Loucy (cell line): ENCODE measurements at regions not wholly inside any gene's neighbourhood (a gene's known extent, or its start where the extent isn't known, plus 50 kb on each side); places are given as distances from the start of the nearest gene placed in this dataset.

ENCODE experiments used
- H2AFZ ChIP-seq: fragments of 200-600 bp; sonication (generic); 2 replicates; pipeline ENCODE4 v1.6.0; 2016; ENCODE audit warnings: antibody characterized with exemption, mild to moderate bottlenecking, low read length, moderate library complexity
- H3F3A ChIP-seq: fragments of 200-600 bp; 2 replicates; pipeline ENCODE4 v1.6.0; 2016; ENCODE audit warnings: antibody characterized with exemption, low read depth, mild to moderate bottlenecking
- H3K27me3 ChIP-seq: fragments of 200-600 bp; sonication (generic); 2 replicates; pipeline ENCODE4 v1.6.1; 2014; ENCODE audit warnings: low read length, mild to moderate bottlenecking; ENCODE audit not compliant: insufficient read depth, poor library complexity, severe bottlenecking
- H3K36me3 ChIP-seq: fragments of 200-600 bp; sonication (generic); 2 replicates; pipeline ENCODE4 v1.6.1; 2016; ENCODE audit warnings: low read length; ENCODE audit not compliant: insufficient read depth
- H3K4me1 ChIP-seq: fragments of 200-600 bp; sonication (generic); 2 replicates; pipeline ENCODE4 v1.5.1; 2014; ENCODE audit warnings: low read length, mild to moderate bottlenecking; ENCODE audit not compliant: insufficient read depth, poor library complexity, severe bottlenecking
- H3K4me2 ChIP-seq: fragments of 200-600 bp; sonication (generic); 2 replicates; pipeline ENCODE4 v1.6.0; 2014; ENCODE audit warnings: antibody characterized with exemption, low read length, low read depth, mild to moderate bottlenecking; ENCODE audit not compliant: poor library complexity, severe bottlenecking
- H3K4me3 ChIP-seq: fragments of 200-600 bp; sonication (generic); 2 replicates; pipeline ENCODE4 v1.5.1; 2014; ENCODE audit warnings: low read length, mild to moderate bottlenecking, mixed read lengths; ENCODE audit not compliant: poor library complexity, severe bottlenecking
- H3K79me2 ChIP-seq: fragments of 200-600 bp; sonication (generic); 2 replicates; pipeline ENCODE4 v1.6.1; 2014; ENCODE audit warnings: low read length; ENCODE audit not compliant: insufficient read depth
- H3K9ac ChIP-seq: fragments of 200-600 bp; sonication (generic); 2 replicates; pipeline ENCODE4 v1.6.0; 2014; ENCODE audit warnings: mild to moderate bottlenecking, low read depth, low read length, moderate library complexity; ENCODE audit not compliant: poor library complexity, severe bottlenecking
- H3K9me2 ChIP-seq: fragments of 200-600 bp; sonication (generic); replicated peaks from 2 replicates; pipeline ENCODE4 v1.6.1; 2016; ENCODE audit warnings: low read depth, low read length, mixed read lengths
- H3K9me3 ChIP-seq: fragments of 200-600 bp; sonication (generic); 2 replicates; pipeline ENCODE4 v1.6.1; 2014; ENCODE audit warnings: mild to moderate bottlenecking, antibody characterized with exemption, low read length, low read depth; ENCODE audit not compliant: insufficient read depth
- H4K20me1 ChIP-seq: fragments of 200-600 bp; sonication (generic); 2 replicates; pipeline ENCODE4 v1.6.0; 2014; ENCODE audit warnings: antibody characterized with exemption, low read length, mild to moderate bottlenecking; ENCODE audit not compliant: insufficient read depth, poor library complexity, severe bottlenecking
- CTCF ChIP-seq: fragments of 200-600 bp; sonication (generic); conservative IDR thresholded peaks from 2 replicates; pipeline ENCODE4 v1.5.1; 2014; ENCODE audit warnings: mild to moderate bottlenecking, antibody characterized with exemption, low read length
- EZH2phosphoT487 ChIP-seq: fragments of 200-600 bp; IDR thresholded peaks from 2 replicates; pipeline ENCODE4 v1.6.1; 2018; ENCODE audit warnings: antibody characterized with exemption, mild to moderate bottlenecking, moderate library complexity, borderline replicate concordance

GRCh38 chr15:38691965-38692788 is 127.6 kb upstream of the RASGRP1 start:
- H2AFZ ChIP-seq = no peak overlapping the region
- H3K9ac ChIP-seq = peak overlapping the region; percentile 45
- peaks cover 80% of the 10 kb centered on the region for H3K4me1 ChIP-seq
- no peaks in the 10 kb centered on the region for H4K20me1 ChIP-seq
- H3K4me3 ChIP-seq = no peak overlapping the region
- no peaks in the 10 kb centered on the region for H3K9me2 ChIP-seq
- H3F3A ChIP-seq = peaks cover 27% of the 10 kb centered on the region
- no peaks in the 10 kb centered on the region for H3K9me3 ChIP-seq
- H3K36me3 ChIP-seq = no peaks in the 10 kb centered on the region
- no peak overlapping the region for H3K4me2 ChIP-seq
- H3K79me2 ChIP-seq = peaks cover 2% of the 10 kb centered on the region; the same call in 1 of the 2 replicates
- TF ChIP-seq EZH2phosphoT487 (no peak), CTCF (no peak)
- H3K27me3 ChIP-seq = no peaks in the 10 kb centered on the region

GRCh38 chr15:38692789-38693062 is 128.1 kb upstream of the RASGRP1 start:
- no peak overlapping the region for H3K4me2 ChIP-seq

GRCh38 chr15:38695249-38696108 is 130.9 kb upstream of the RASGRP1 start:
- H3F3A ChIP-seq = peaks cover 14% of the 10 kb centered on the region
- TF ChIP-seq CTCF (no peak), EZH2phosphoT487 (no peak)
- peak overlapping the region; percentile 55 for H3K4me3 ChIP-seq
- no peaks in the 10 kb centered on the region for H4K20me1 ChIP-seq
- peak overlapping the region; percentile 79 for H3K9ac ChIP-seq
- no peaks in the 10 kb centered on the region for H3K27me3 ChIP-seq
- no peaks in the 10 kb centered on the region for H3K9me2 ChIP-seq
- H3K4me2 ChIP-seq = peak overlapping the region; percentile 78
- no peak overlapping the region for H2AFZ ChIP-seq
- H3K9me3 ChIP-seq = no peaks in the 10 kb centered on the region
- H3K36me3 ChIP-seq = no peaks in the 10 kb centered on the region
- H3K79me2 ChIP-seq = peaks cover 16% of the 10 kb centered on the region; the same call in 1 of the 2 replicates
- H3K4me1 ChIP-seq = peaks cover 80% of the 10 kb centered on the region

More at GRCh38 chr15:38692789-38693062, 128.1 kb upstream of the RASGRP1 start:
- peaks cover 80% of the 10 kb centered on the region for H3K4me1 ChIP-seq
- no peak overlapping the region for H2AFZ ChIP-seq
- no peaks in the 10 kb centered on the region for H3K9me2 ChIP-seq
- H3K79me2 ChIP-seq = peaks cover 7% of the 10 kb centered on the region; the same call in 1 of the 2 replicates
- no peaks in the 10 kb centered on the region for H3K27me3 ChIP-seq
- H3K4me3 ChIP-seq = no peak overlapping the region
- no peaks in the 10 kb centered on the region for H3K9me3 ChIP-seq
- no peaks in the 10 kb centered on the region for H3K36me3 ChIP-seq
- no peak overlapping the region for H3K9ac ChIP-seq
- no peaks in the 10 kb centered on the region for H4K20me1 ChIP-seq
- TF ChIP-seq CTCF (no peak), EZH2phosphoT487 (no peak)
- peaks cover 27% of the 10 kb centered on the region for H3F3A ChIP-seq
